Mucosa of rectum (tissue), 2 donors: ENCODE measurements at regions not wholly inside any gene's neighbourhood (a gene's known extent, or its start where the extent isn't known, plus 50 kb on each side); places are given as distances from the start of the nearest gene placed in this dataset.

Experiments used
- H3K27ac ChIP-seq, 2 donors: one replicate each; pipeline ENCODE4 v1.7.0; 2013; ENCODE audit warnings: inconsistent platforms in 2 of 2, low read depth in 2 of 2, low read length in 2 of 2
- H3K27me3 ChIP-seq, 2 donors: one replicate each; pipeline ENCODE4 v1.7.0; 2013; ENCODE audit warnings: low read length in 2 of 2; ENCODE audit not compliant: control insufficient read depth in 2 of 2, insufficient read depth in 2 of 2
- H3K36me3 ChIP-seq, 2 donors: one replicate each; pipeline ENCODE4 v1.7.0; 2013; ENCODE audit warnings: low read length in 2 of 2; ENCODE audit not compliant: control insufficient read depth in 2 of 2, insufficient read depth in 2 of 2
- H3K4me1 ChIP-seq, 2 donors: one replicate each; pipeline ENCODE4 v1.7.0; 2013; ENCODE audit warnings: low read length in 2 of 2, mild to moderate bottlenecking in 1 of 2; ENCODE audit not compliant: control insufficient read depth in 2 of 2, insufficient read depth in 2 of 2
- H3K4me3 ChIP-seq, 2 donors: one replicate each; pipeline ENCODE4 v1.7.0; 2013; ENCODE audit warnings: low read length in 2 of 2
- H3K9ac ChIP-seq, 2 donors: one replicate each; pipeline ENCODE4 v1.7.0; 2013; ENCODE audit warnings: low read length in 2 of 2, low read depth in 1 of 2, mild to moderate bottlenecking in 1 of 2
- H3K9me3 ChIP-seq, 2 donors: one replicate each; pipeline ENCODE4 v1.7.0; 2013; ENCODE audit warnings: low read length in 2 of 2; ENCODE audit not compliant: control insufficient read depth in 2 of 2
- donor health status: healthy.
- donor health status: Normal muscosa, but diverticular disease.

GRCh38 chr1:55580845-55581332, 365.7 kb upstream of the USP24 start:
- no peaks in the 10 kb centered on the region for H3K4me1 ChIP-seq
- H3K27me3 ChIP-seq = no peaks in the 10 kb centered on the region
- H3K36me3 ChIP-seq = no peaks in the 10 kb centered on the region
- no peak overlapping the region for H3K4me3 ChIP-seq
- no peak overlapping the region for H3K27ac ChIP-seq
- no peaks in the 10 kb centered on the region for H3K9me3 ChIP-seq
- no peak overlapping the region for H3K9ac ChIP-seq

GRCh38 chr1:55579332-55580001, 364.3 kb upstream of the USP24 start:
- Histone ChIP-seq H3K4me3 (no peak overlapping the region), H3K4me1 (no peaks in the 10 kb centered on the region), H3K9me3 (no peaks in the 10 kb centered on the region), H3K27ac (no peak overlapping the region), H3K9ac (no peak overlapping the region), H3K36me3 (no peaks in the 10 kb centered on the region), H3K27me3 (no peaks in the 10 kb centered on the region)

GRCh38 chr1:55578646-55579045, 363.5 kb upstream of the USP24 start:
- Histone ChIP-seq H3K9ac (no peak overlapping the region), H3K27me3 (no peaks in the 10 kb centered on the region), H3K9me3 (no peaks in the 10 kb centered on the region), H3K4me3 (no peak overlapping the region), H3K27ac (no peak overlapping the region), H3K4me1 (no peaks in the 10 kb centered on the region), H3K36me3 (no peaks in the 10 kb centered on the region)

GRCh38 chr1:55575571-55576279, 360.6 kb upstream of the USP24 start:
- H3K4me1 ChIP-seq = no peaks in the 10 kb centered on the region
- no peak overlapping the region for H3K4me3 ChIP-seq
- H3K27ac ChIP-seq = no peak overlapping the region
- H3K27me3 ChIP-seq = no peaks in the 10 kb centered on the region
- H3K9ac ChIP-seq = no peak overlapping the region
- no peaks in the 10 kb centered on the region for H3K36me3 ChIP-seq
- H3K9me3 ChIP-seq = no peaks in the 10 kb centered on the region

- H3K9me3 ChIP-seq = no peaks in the 10 kb centered on the region
- H3K27me3 ChIP-seq = no peaks in the 10 kb centered on the region
- H3K4me3 ChIP-seq = no peak overlapping the region
- no peaks in the 10 kb centered on the region for H3K36me3 ChIP-seq
- H3K27ac ChIP-seq = no peak overlapping the region
- H3K4me1 ChIP-seq = no peaks in the 10 kb centered on the region
- H3K9ac ChIP-seq = no peak overlapping the region
Observed at GRCh38 chr1:55574691-55575225, 359.6 kb upstream of the USP24 start.

DNA sequence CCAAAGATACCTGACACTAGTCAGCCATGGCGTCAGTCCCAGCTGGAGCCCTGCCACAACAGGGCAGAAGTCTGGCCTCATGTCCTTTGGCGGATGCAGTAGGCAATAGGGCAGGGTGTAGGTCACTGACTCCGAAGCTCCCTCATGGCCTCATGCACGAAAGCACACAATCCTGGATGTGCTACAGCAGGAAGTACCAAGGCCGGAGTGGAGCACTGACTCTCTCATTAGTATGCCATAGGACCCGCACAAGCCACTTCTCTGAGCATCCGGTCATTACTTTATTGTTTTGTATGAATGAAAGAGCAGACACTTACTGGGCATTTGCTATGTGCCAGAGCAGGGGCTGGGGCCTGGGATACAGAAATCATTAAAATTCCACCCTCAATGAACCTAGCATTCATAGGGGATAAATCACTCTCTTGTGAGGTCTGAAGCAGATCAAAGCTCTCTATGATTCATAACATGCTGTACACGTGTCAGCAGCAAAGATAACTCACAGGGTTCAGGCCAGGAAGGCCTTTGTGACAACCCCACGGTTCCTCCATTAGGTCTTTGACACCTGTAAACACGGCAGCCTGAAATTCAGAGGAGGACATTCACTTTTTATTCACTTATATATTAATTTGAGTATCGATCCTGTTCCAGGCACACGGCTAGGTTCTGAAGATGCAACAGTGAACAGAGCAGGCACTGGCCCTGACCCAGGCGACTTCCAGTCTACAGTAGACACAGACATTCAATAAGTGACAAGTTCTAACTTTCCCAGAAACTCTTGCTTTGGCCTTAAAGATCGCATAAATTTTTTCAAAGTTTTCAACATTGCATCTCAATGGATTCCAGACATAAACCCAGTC, 357.9 kb upstream of the USP24 start:
- H3K27ac ChIP-seq = no peak overlapping the region
- no peaks in the 10 kb centered on the region for H3K27me3 ChIP-seq
- H3K9ac ChIP-seq = no peak overlapping the region
- H3K9me3 ChIP-seq = no peaks in the 10 kb centered on the region
- no peak overlapping the region for H3K4me3 ChIP-seq
- H3K4me1 ChIP-seq = no peaks in the 10 kb centered on the region
- no peaks in the 10 kb centered on the region for H3K36me3 ChIP-seq

- Histone ChIP-seq H3K4me3 (no peak overlapping the region), H3K36me3 (no peaks in the 10 kb centered on the region), H3K27me3 (no peaks in the 10 kb centered on the region), H3K4me1 (no peaks in the 10 kb centered on the region), H3K27ac (no peak overlapping the region), H3K9me3 (no peaks in the 10 kb centered on the region), H3K9ac (no peak overlapping the region)
Observed at GRCh38 chr1:55571767-55572166, 356.6 kb upstream of the USP24 start.

GRCh38 chr1:55569417-55569816, 354.3 kb upstream of the USP24 start:
- Histone ChIP-seq H3K27me3 (no peaks in the 10 kb centered on the region), H3K9ac (no peak overlapping the region), H3K4me1 (no peaks in the 10 kb centered on the region), H3K27ac (no peak overlapping the region), H3K36me3 (no peaks in the 10 kb centered on the region), H3K4me3 (no peak overlapping the region), H3K9me3 (no peaks in the 10 kb centered on the region)

DNA sequence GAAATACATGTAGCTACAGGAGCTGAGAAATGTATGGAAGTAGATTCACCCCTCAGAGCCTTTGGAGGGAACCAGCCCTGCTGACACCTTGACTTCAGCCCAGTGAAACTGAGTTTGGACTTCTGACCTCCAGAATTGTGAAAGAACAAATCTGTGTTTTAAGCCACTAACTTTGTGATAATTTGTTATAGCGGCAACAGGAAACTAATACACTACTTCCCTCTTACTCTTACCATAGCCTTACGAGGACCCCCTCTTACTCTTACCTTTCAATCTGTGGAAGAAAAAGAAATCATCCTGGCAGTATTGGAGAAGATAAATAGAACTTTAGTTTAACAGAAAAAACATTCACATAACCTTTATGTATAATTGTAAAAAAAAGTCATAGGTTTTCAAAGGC, 353.6 kb upstream of the USP24 start:
- H3K4me1 ChIP-seq = no peaks in the 10 kb centered on the region
- no peaks in the 10 kb centered on the region for H3K27me3 ChIP-seq
- H3K4me3 ChIP-seq = no peak overlapping the region
- no peaks in the 10 kb centered on the region for H3K36me3 ChIP-seq
- H3K27ac ChIP-seq = no peak overlapping the region
- H3K9ac ChIP-seq = no peak overlapping the region
- no peaks in the 10 kb centered on the region for H3K9me3 ChIP-seq

GRCh38 chr1:55560266-55560665, 345.1 kb upstream of the USP24 start:
- H3K36me3 ChIP-seq = no peaks in the 10 kb centered on the region
- H3K4me3 ChIP-seq = no peak overlapping the region
- H3K9ac ChIP-seq = no peak overlapping the region
- H3K9me3 ChIP-seq = no peaks in the 10 kb centered on the region
- H3K27me3 ChIP-seq = no peaks in the 10 kb centered on the region
- no peak overlapping the region for H3K27ac ChIP-seq
- no peaks in the 10 kb centered on the region for H3K4me1 ChIP-seq
